ENCODE measurements at regions not wholly inside any gene's neighbourhood (a gene's known extent, or its start where the extent isn't known, plus 50 kb on each side); places are given as distances from the start of the nearest gene placed in this dataset.

- Histone ChIP-seq H3K4me2 (ENCODE audit: low read depth, low read length, poor library complexity, severe bottlenecking) (no peak overlapping the region), H3K79me2 (ENCODE audit: low read length) (no peaks in the 10 kb centered on the region), H4K20me1 (ENCODE audit: insufficient read depth, low read depth, low read length) (no peaks in the 10 kb centered on the region), H3K9me2 (replicated peaks; ENCODE audit: insufficient read depth, low read length) (no peaks in the 10 kb centered on the region), H2AFZ (ENCODE audit: low read length) (no peak overlapping the region), H3K4me3 (ENCODE audit: low read length) (no peak overlapping the region), H3K4me1 (ENCODE audit: low read length) (peaks cover 79% of the 10 kb centered on the region), H3K27me3 (ENCODE audit: low read length) (no peaks in the 10 kb centered on the region), H3K36me3 (ENCODE audit: insufficient read depth, low read length) (no peaks in the 10 kb centered on the region), H3K9ac (ENCODE audit: low read length) (no peak overlapping the region), H3K9me3 (ENCODE audit: low read length) (no peaks in the 10 kb centered on the region), H3K27ac (ENCODE audit: low read length) (no peak overlapping the region)
- DNase-seq, result peak; percentile 62
Measured at GRCh38 chr3:56974247-56974930, 86.1 kb upstream of the SPATA12 start.

DNA sequence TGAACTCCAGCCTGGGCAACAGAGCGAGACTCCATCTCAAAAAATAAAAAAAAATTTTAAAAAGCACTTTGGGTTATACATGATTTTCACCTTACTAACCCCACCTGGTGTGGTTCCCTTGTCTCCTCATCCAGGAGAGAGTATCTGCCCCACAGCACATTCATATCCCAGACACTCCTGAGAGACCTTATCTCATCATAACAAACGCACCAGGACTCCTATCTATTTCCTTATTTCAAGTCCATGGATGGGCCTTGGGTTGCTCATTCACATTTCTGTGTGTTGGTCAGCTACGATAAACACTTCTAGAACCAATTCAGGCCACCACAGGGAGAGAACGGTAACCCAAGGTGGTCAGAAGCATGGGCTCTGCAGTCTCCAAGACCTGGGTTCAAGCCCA lies 88.6 kb upstream of the SPATA12 start:
- Histone ChIP-seq H3K4me1 (ENCODE audit: low read length) (peaks cover 58% of the 10 kb centered on the region), H3K27ac (ENCODE audit: low read length) (no peak overlapping the region), H3K4me3 (ENCODE audit: low read length) (no peak overlapping the region), H3K36me3 (ENCODE audit: insufficient read depth, low read length) (no peaks in the 10 kb centered on the region), H3K9me2 (replicated peaks; ENCODE audit: insufficient read depth, low read length) (no peaks in the 10 kb centered on the region), H3K9me3 (ENCODE audit: low read length) (no peaks in the 10 kb centered on the region), H3K27me3 (ENCODE audit: low read length) (no peaks in the 10 kb centered on the region), H4K20me1 (ENCODE audit: insufficient read depth, low read depth, low read length) (no peaks in the 10 kb centered on the region), H2AFZ (ENCODE audit: low read length) (no peak overlapping the region), H3K9ac (ENCODE audit: low read length) (no peak overlapping the region), H3K79me2 (ENCODE audit: low read length) (no peaks in the 10 kb centered on the region), H3K4me2 (ENCODE audit: low read depth, low read length, poor library complexity, severe bottlenecking) (no peak overlapping the region)
- DNase-seq, result no peak

DNA sequence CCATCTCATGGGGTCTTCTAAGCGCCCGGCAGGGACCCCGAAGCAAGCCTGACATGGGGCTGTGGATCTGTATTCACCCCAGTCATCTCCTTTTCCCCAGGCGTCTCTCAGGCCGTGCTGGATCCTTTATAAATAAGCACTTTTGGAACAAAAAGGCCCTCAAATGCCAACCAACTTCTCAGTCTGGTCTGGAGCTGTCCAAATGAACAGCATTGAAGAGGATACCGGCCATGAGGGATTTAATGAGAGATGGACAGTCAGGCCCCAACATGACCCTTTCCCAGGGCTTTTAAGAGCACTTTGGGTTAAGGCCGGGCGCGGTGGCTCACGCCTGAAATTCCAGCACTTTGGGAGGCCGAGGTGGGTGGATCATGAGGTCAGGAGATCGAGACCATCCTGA lies 89.2 kb upstream of the SPATA12 start:
- Histone ChIP-seq H3K79me2 (ENCODE audit: low read length) (no peaks in the 10 kb centered on the region), H2AFZ (ENCODE audit: low read length) (0 out of 2 replicates have a peak overlapping the region, but pooled peaks have one; percentile 81), H3K36me3 (ENCODE audit: insufficient read depth, low read length) (no peaks in the 10 kb centered on the region), H3K9me2 (replicated peaks; ENCODE audit: insufficient read depth, low read length) (no peaks in the 10 kb centered on the region), H3K9me3 (ENCODE audit: low read length) (no peaks in the 10 kb centered on the region), H3K4me3 (ENCODE audit: low read length) (no peak overlapping the region), H3K9ac (ENCODE audit: low read length) (no peak overlapping the region), H3K27me3 (ENCODE audit: low read length) (no peaks in the 10 kb centered on the region), H3K27ac (ENCODE audit: low read length) (peak overlapping the region; percentile 69; the same call in 1 of the 2 replicates), H3K4me1 (ENCODE audit: low read length) (peaks cover 56% of the 10 kb centered on the region), H3K4me2 (ENCODE audit: low read depth, low read length, poor library complexity, severe bottlenecking) (peak overlapping the region; percentile 61), H4K20me1 (ENCODE audit: insufficient read depth, low read depth, low read length) (no peaks in the 10 kb centered on the region)
- DNase-seq, result no peak

DNA sequence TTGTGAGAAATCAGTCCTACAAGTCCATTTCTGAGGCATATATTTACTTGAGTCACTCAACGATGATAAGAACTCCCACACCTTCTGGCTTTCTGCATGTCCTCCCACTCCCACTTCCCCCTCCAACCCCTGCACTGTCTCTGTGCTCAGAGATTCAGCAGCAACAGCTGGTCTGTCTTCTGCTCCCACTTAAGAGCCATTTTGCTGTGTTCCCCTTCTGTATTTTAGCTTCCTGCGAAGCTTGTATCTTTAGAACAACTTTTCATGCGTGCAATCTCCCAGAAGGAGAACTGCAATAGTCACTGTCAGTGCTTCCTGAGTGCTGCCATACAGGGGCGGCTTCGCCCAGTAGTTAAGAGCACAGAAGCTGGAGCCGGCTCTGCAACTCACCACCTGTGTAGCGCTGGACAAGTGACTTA lies 90.0 kb upstream of the SPATA12 start:
- no peaks in the 10 kb centered on the region for H4K20me1 ChIP-seq (ENCODE audit: insufficient read depth, low read depth, low read length)
- DNase-seq, result peak; percentile 78
- H3K9me3 ChIP-seq (ENCODE audit: low read length), result no peaks in the 10 kb centered on the region
- H3K9me2 ChIP-seq (replicated peaks; ENCODE audit: insufficient read depth, low read length), result no peaks in the 10 kb centered on the region
- H3K79me2 ChIP-seq (ENCODE audit: low read length), result no peaks in the 10 kb centered on the region
- peak overlapping the region; percentile 30 for H3K9ac ChIP-seq (ENCODE audit: low read length)
- H3K36me3 ChIP-seq (ENCODE audit: insufficient read depth, low read length), result no peaks in the 10 kb centered on the region
- H3K4me2 ChIP-seq (ENCODE audit: low read depth, low read length, poor library complexity, severe bottlenecking), result peak overlapping the region; percentile 61
- H3K4me1 ChIP-seq (ENCODE audit: low read length), result peaks cover 55% of the 10 kb centered on the region
- no peaks in the 10 kb centered on the region for H3K27me3 ChIP-seq (ENCODE audit: low read length)
- H3K27ac ChIP-seq (ENCODE audit: low read length), result peak overlapping the region; percentile 69
- H2AFZ ChIP-seq (ENCODE audit: low read length), result peak overlapping the region; percentile 81
- H3K4me3 ChIP-seq (ENCODE audit: low read length), result peak overlapping the region; percentile 24; the same call in 1 of the 2 replicates

DNA sequence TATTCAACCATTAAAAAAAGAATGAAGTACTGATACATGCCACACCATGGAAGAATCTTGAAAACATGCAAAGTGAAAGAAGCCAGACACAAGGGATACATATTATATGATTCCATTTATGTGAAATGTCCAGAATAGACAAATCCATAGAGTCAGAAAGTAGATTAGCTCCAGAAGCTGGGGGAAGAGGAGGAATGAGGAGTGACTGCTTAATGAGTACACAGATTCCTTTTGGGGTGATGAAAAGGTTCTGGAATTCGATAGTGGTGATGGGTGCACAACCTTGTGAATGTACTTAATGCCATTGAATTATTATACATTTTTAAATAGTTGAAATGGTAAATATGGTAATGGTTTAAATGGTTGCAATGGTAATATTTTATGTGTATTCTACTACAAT lies 90.6 kb upstream of the SPATA12 start:
- Histone ChIP-seq H3K4me2 (ENCODE audit: low read depth, low read length, poor library complexity, severe bottlenecking) (peak overlapping the region; percentile 61), H4K20me1 (ENCODE audit: insufficient read depth, low read depth, low read length) (no peaks in the 10 kb centered on the region), H3K79me2 (ENCODE audit: low read length) (no peaks in the 10 kb centered on the region), H3K9ac (ENCODE audit: low read length) (0 out of 2 replicates have a peak overlapping the region, but pooled peaks have one; percentile 30), H3K36me3 (ENCODE audit: insufficient read depth, low read length) (no peaks in the 10 kb centered on the region), H3K27me3 (ENCODE audit: low read length) (no peaks in the 10 kb centered on the region), H2AFZ (ENCODE audit: low read length) (peak overlapping the region; percentile 44; the same call in 1 of the 2 replicates), H3K4me3 (ENCODE audit: low read length) (0 out of 2 replicates have a peak overlapping the region, but pooled peaks have one; percentile 24), H3K27ac (ENCODE audit: low read length) (peak overlapping the region; percentile 69), H3K9me2 (replicated peaks; ENCODE audit: insufficient read depth, low read length) (no peaks in the 10 kb centered on the region), H3K9me3 (ENCODE audit: low read length) (no peaks in the 10 kb centered on the region), H3K4me1 (ENCODE audit: low read length) (peaks cover 60% of the 10 kb centered on the region)
- DNase-seq, result no peak

GRCh38 chr3:56966509-56966908 lies 94.0 kb upstream of the SPATA12 start:
- H3K4me2 ChIP-seq (ENCODE audit: low read depth, low read length, poor library complexity, severe bottlenecking), result peak overlapping the region; percentile 39
- peak overlapping the region; percentile 68 for H3K27ac ChIP-seq (ENCODE audit: low read length)
- H3K79me2 ChIP-seq (ENCODE audit: low read length), result no peaks in the 10 kb centered on the region

GRCh38 chr3:56966104-56966503 lies 94.4 kb upstream of the SPATA12 start:
- Histone ChIP-seq H3K27ac (ENCODE audit: low read length) (peak overlapping the region; percentile 68), H3K9me2 (replicated peaks; ENCODE audit: insufficient read depth, low read length) (no peaks in the 10 kb centered on the region), H3K9ac (ENCODE audit: low read length) (no peak overlapping the region), H4K20me1 (ENCODE audit: insufficient read depth, low read depth, low read length) (no peaks in the 10 kb centered on the region), H3K4me2 (ENCODE audit: low read depth, low read length, poor library complexity, severe bottlenecking) (peak overlapping the region; percentile 39), H3K36me3 (ENCODE audit: insufficient read depth, low read length) (no peaks in the 10 kb centered on the region), H3K4me3 (ENCODE audit: low read length) (no peak overlapping the region), H3K79me2 (ENCODE audit: low read length) (no peaks in the 10 kb centered on the region), H2AFZ (ENCODE audit: low read length) (0 out of 2 replicates have a peak overlapping the region, but pooled peaks have one; percentile 36), H3K27me3 (ENCODE audit: low read length) (no peaks in the 10 kb centered on the region), H3K9me3 (ENCODE audit: low read length) (no peaks in the 10 kb centered on the region), H3K4me1 (ENCODE audit: low read length) (peaks cover 51% of the 10 kb centered on the region)
- DNase-seq, result no peak

More at GRCh38 chr3:56966509-56966908, 94.0 kb upstream of the SPATA12 start:
- Histone ChIP-seq H3K4me1 (ENCODE audit: low read length) (peaks cover 54% of the 10 kb centered on the region), H3K27me3 (ENCODE audit: low read length) (no peaks in the 10 kb centered on the region), H2AFZ (ENCODE audit: low read length) (no peak overlapping the region), H3K9me3 (ENCODE audit: low read length) (no peaks in the 10 kb centered on the region), H4K20me1 (ENCODE audit: insufficient read depth, low read depth, low read length) (no peaks in the 10 kb centered on the region), H3K9me2 (replicated peaks; ENCODE audit: insufficient read depth, low read length) (no peaks in the 10 kb centered on the region), H3K9ac (ENCODE audit: low read length) (no peak overlapping the region), H3K4me3 (ENCODE audit: low read length) (no peak overlapping the region), H3K36me3 (ENCODE audit: insufficient read depth, low read length) (no peaks in the 10 kb centered on the region)
- no peak for DNase-seq

- H3K9me2 ChIP-seq (replicated peaks; ENCODE audit: insufficient read depth, low read length), result no peaks in the 10 kb centered on the region
- H3K4me1 ChIP-seq (ENCODE audit: low read length), result peaks cover 49% of the 10 kb centered on the region
- H3K4me3 ChIP-seq (ENCODE audit: low read length), result no peak overlapping the region
Measured at GRCh38 chr3:56962922-56963321, 97.5 kb upstream of the SPATA12 start.

More at GRCh38 chr3:56962922-56963321, 97.5 kb upstream of the SPATA12 start:
- Histone ChIP-seq H4K20me1 (ENCODE audit: insufficient read depth, low read depth, low read length) (no peaks in the 10 kb centered on the region), H3K9ac (ENCODE audit: low read length) (peak overlapping the region; percentile 10; the same call in 1 of the 2 replicates), H3K4me2 (ENCODE audit: low read depth, low read length, poor library complexity, severe bottlenecking) (peak overlapping the region; percentile 31), H3K36me3 (ENCODE audit: insufficient read depth, low read length) (no peaks in the 10 kb centered on the region), H3K9me3 (ENCODE audit: low read length) (no peaks in the 10 kb centered on the region), H3K27ac (ENCODE audit: low read length) (no peak overlapping the region), H3K27me3 (ENCODE audit: low read length) (no peaks in the 10 kb centered on the region), H2AFZ (ENCODE audit: low read length) (no peak overlapping the region; the same call in 1 of the 2 replicates), H3K79me2 (ENCODE audit: low read length) (no peaks in the 10 kb centered on the region)
- DNase-seq, result no peak
